H1 (cell line): ENCODE measurements at regions not wholly inside any gene's neighbourhood (a gene's known extent, or its start where the extent isn't known, plus 50 kb on each side); places are given as distances from the start of the nearest gene placed in this dataset.

Experiments
- CBX8 ChIP-seq: fragments of 300-800, 300-1000 bp; sonication (generic); IDR thresholded peaks from 2 replicates; pipeline ENCODE4 v1.7.1; 2016; ENCODE audit warnings: low read depth, low read length, borderline replicate concordance
- CTCF ChIP-seq, 3 experiments: IDR thresholded peaks; 1 replicate in 2 of 3; 2 replicates in 1 of 3; pipeline versions ENCODE4 v1.5.1 to v1.6.1; 2011; ENCODE audit warnings: low read length in 3 of 3, mild to moderate bottlenecking in 3 of 3, inconsistent platforms in 2 of 3, low read depth in 1 of 3, moderate library complexity in 1 of 3; ENCODE audit not compliant: insufficient read depth in 1 of 3; ENCODE audit errors: control extremely low read depth in 1 of 3
- MAX ChIP-seq: IDR thresholded peaks from 2 replicates; pipeline ENCODE4 v1.6.1; 2012; ENCODE audit warnings: inconsistent platforms
- POLR2A ChIP-seq, 2 experiments: IDR thresholded peaks; 1 replicate in 1 of 2; 2 replicates in 1 of 2; pipeline ENCODE4 v1.6.1; 2011; ENCODE audit warnings: low read depth in 2 of 2, low read length in 2 of 2, mild to moderate bottlenecking in 2 of 2; ENCODE audit errors: control extremely low read depth in 1 of 2
- POLR2AphosphoS5 ChIP-seq: IDR thresholded peaks from 2 replicates; pipeline ENCODE4 v1.6.1; 2011; ENCODE audit warnings: low read depth, low read length
- RAD21 ChIP-seq, 2 experiments: IDR thresholded peaks in 1 of 2; conservative IDR thresholded peaks in 1 of 2; 2 replicates each; pipeline ENCODE4 v1.6.1; 2011; ENCODE audit warnings: low read depth in 2 of 2, low read length in 2 of 2, improper control_type of control experiment in 1 of 2, inconsistent platforms in 1 of 2, mild to moderate bottlenecking in 1 of 2, moderate library complexity in 1 of 2
- SIN3A ChIP-seq, 2 experiments: IDR thresholded peaks in 1 of 2; conservative IDR thresholded peaks in 1 of 2; 2 replicates each; pipeline ENCODE4 v1.6.1; 2011 to 2012; ENCODE audit warnings: low read length in 2 of 2, improper control_type of control experiment in 1 of 2, low read depth in 1 of 2, mild to moderate bottlenecking in 1 of 2
- TAF1 ChIP-seq: IDR thresholded peaks from 2 replicates; pipeline ENCODE4 v1.6.1; 2011; ENCODE audit warnings: mild to moderate bottlenecking, low read depth, low read length
- TBP ChIP-seq: IDR thresholded peaks from 2 replicates; pipeline ENCODE4 v1.6.1; 2011; ENCODE audit warnings: low read depth, low read length, improper control_type of control experiment
- USF2 ChIP-seq: IDR thresholded peaks from 2 replicates; pipeline ENCODE4 v1.6.1; 2011; ENCODE audit warnings: low read length, improper control_type of control experiment

- TF ChIP-seq MAX (no peak), CTCF (IDR thresholded peaks at IDR 0.05; ENCODE audit: control extremely low read depth in 1 of 3, insufficient read depth in 1 of 3, low read depth in 1 of 3, low read length in 3 of 3) (no peak), TBP (no peak), USF2 (no peak), POLR2AphosphoS5 (no peak), RAD21 (IDR thresholded peaks at IDR 0.05 in 1 of 2, conservative IDR thresholded peaks at IDR 0.05 in 1 of 2; ENCODE audit: low read depth in 2 of 2, low read length in 2 of 2) (no peak), TAF1 (no peak), SIN3A (conservative IDR thresholded peaks at IDR 0.05 in 1 of 2, IDR thresholded peaks at IDR 0.05 in 1 of 2; ENCODE audit: low read depth in 1 of 2, low read length in 2 of 2) (no peak), POLR2A (IDR thresholded peaks at IDR 0.05; ENCODE audit: control extremely low read depth in 1 of 2, low read depth in 2 of 2, low read length in 2 of 2) (no peak), CBX8 (no peak)
Observed at GRCh38 chr11:45369313-45369712, 83.2 kb upstream of the SYT13 start.
